ENCODE measurements at regions not wholly inside any gene's neighbourhood (a gene's known extent, or its start where the extent isn't known, plus 50 kb on each side); places are given as distances from the start of the nearest gene placed in this dataset.

DNA sequence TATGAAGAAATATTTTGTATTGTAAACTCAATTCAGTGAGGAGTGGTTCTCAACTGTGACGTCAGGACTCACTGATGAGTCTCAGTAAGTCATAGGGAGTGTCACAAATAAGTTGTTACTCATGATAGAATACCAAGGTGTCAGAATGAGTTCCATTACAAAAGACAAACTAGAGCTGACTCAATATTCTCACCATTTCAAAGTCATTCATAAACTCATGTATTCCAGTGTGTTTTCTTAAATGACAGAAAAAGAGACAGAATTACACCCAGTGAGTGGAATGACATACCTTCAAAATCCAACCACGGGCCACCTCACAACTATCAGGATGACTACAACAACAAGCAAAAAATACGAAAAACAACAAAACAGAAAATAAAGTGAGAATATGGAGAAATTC, 321.5 kb downstream of the ENC1 start:
- Histone ChIP-seq H2AFZ (ENCODE audit: low read length) (no peak overlapping the region), H3K4me1 (ENCODE audit: insufficient read depth, low read length) (peaks cover 26% of the 10 kb centered on the region), H3K79me2 (ENCODE audit: insufficient read depth, low read length) (no peaks in the 10 kb centered on the region), H3K27ac (ENCODE audit: low read depth, low read length) (no peak overlapping the region), H3K27me3 (ENCODE audit: insufficient read depth, low read length) (no peaks in the 10 kb centered on the region), H4K20me1 (ENCODE audit: insufficient read depth, low read length) (no peaks in the 10 kb centered on the region), H3K9me3 (ENCODE audit: low read depth, low read length) (no peaks in the 10 kb centered on the region), H3K36me3 (ENCODE audit: insufficient read depth, low read length) (no peaks in the 10 kb centered on the region), H3K4me3 (ENCODE audit: insufficient read depth, low read length) (no peak overlapping the region), H3K4me2 (ENCODE audit: insufficient read depth, low read length) (no peak overlapping the region)
- TF ChIP-seq, protein P1, sequence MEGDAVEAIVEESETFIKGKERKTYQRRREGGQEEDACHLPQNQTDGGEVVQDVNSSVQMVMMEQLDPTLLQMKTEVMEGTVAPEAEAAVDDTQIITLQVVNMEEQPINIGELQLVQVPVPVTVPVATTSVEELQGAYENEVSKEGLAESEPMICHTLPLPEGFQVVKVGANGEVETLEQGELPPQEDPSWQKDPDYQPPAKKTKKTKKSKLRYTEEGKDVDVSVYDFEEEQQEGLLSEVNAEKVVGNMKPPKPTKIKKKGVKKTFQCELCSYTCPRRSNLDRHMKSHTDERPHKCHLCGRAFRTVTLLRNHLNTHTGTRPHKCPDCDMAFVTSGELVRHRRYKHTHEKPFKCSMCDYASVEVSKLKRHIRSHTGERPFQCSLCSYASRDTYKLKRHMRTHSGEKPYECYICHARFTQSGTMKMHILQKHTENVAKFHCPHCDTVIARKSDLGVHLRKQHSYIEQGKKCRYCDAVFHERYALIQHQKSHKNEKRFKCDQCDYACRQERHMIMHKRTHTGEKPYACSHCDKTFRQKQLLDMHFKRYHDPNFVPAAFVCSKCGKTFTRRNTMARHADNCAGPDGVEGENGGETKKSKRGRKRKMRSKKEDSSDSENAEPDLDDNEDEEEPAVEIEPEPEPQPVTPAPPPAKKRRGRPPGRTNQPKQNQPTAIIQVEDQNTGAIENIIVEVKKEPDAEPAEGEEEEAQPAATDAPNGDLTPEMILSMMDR (IDR thresholded peaks at IDR 0.05; ENCODE audit: extremely low read depth, low read depth, low read length): no peak
- DNase-seq (ENCODE audit: insufficient read length, low spot score, missing footprints): no peak

DNA sequence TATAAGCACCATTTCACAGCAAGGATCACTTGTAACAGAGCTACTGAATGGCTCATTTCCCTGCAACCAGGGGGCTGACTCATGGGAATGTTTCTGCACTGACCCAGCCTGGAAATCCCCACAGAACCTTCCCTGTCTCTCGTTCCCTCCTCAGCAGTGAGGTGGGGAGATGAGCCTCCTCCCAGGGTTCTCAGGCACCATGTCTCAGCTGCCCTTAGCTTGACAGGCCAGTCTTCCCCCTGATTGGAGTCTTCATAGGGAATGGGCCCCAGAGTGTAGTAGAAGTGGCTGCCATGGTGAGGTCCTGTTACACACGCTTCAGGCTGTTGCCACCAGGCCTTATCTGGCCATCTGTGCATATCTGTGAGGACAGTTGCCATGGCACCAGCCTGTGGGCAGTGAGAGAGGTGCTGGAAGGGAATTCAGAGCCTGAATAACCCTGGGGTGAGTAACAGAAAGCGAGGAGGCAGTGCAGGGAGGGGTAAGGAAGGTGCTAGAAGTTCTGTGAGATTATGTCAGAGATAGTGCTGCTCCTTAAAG, 324.4 kb downstream of the ENC1 start:
- Histone ChIP-seq H3K27me3 (ENCODE audit: insufficient read depth, low read length) (no peaks in the 10 kb centered on the region), H3K79me2 (ENCODE audit: insufficient read depth, low read length) (no peaks in the 10 kb centered on the region), H3K27ac (ENCODE audit: low read depth, low read length) (peak overlapping the region; percentile 96), H3K4me1 (ENCODE audit: insufficient read depth, low read length) (peaks cover 40% of the 10 kb centered on the region), H2AFZ (ENCODE audit: low read length) (peak overlapping the region; percentile 77), H3K4me2 (ENCODE audit: insufficient read depth, low read length) (peak overlapping the region; percentile 49), H3K4me3 (ENCODE audit: insufficient read depth, low read length) (peak overlapping the region; percentile 6), H3K9me3 (ENCODE audit: low read depth, low read length) (no peaks in the 10 kb centered on the region), H3K36me3 (ENCODE audit: insufficient read depth, low read length) (no peaks in the 10 kb centered on the region), H4K20me1 (ENCODE audit: insufficient read depth, low read length) (no peaks in the 10 kb centered on the region)
- peak; percentile 88 for DNase-seq (ENCODE audit: insufficient read length, low spot score, missing footprints)
- TF ChIP-seq, protein P1 (IDR thresholded peaks at IDR 0.05; ENCODE audit: extremely low read depth, low read depth, low read length): no peak

DNA sequence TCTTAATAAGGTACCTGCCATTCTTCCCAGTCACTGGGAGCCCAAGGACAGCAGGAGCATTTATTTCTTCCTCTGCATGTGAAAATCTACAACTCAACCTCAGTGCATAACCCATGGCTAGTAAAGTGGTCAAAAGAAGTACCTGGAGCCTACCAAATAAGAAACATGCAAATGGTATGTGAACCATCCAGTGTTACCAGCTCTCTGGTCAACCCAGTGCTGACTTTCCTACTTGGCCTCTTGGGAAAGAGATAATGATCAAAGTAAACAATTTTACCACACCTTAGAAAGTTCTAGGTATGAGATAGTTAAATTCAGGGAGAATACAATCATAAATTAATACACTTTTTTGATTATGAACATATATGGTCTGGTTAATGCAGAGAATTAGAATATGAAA, 325.6 kb downstream of the ENC1 start:
- Histone ChIP-seq H3K4me1 (ENCODE audit: insufficient read depth, low read length) (peaks cover 40% of the 10 kb centered on the region), H3K4me3 (ENCODE audit: insufficient read depth, low read length) (no peak overlapping the region), H3K79me2 (ENCODE audit: insufficient read depth, low read length) (no peaks in the 10 kb centered on the region), H3K9me3 (ENCODE audit: low read depth, low read length) (no peaks in the 10 kb centered on the region), H2AFZ (ENCODE audit: low read length) (no peak overlapping the region), H3K27me3 (ENCODE audit: insufficient read depth, low read length) (no peaks in the 10 kb centered on the region), H4K20me1 (ENCODE audit: insufficient read depth, low read length) (no peaks in the 10 kb centered on the region), H3K36me3 (ENCODE audit: insufficient read depth, low read length) (no peaks in the 10 kb centered on the region), H3K4me2 (ENCODE audit: insufficient read depth, low read length) (no peak overlapping the region), H3K27ac (ENCODE audit: low read depth, low read length) (peak overlapping the region; percentile 96)
- TF ChIP-seq, protein P1 (IDR thresholded peaks at IDR 0.05; ENCODE audit: extremely low read depth, low read depth, low read length): no peak
- no peak for DNase-seq (ENCODE audit: insufficient read length, low spot score, missing footprints)

DNA sequence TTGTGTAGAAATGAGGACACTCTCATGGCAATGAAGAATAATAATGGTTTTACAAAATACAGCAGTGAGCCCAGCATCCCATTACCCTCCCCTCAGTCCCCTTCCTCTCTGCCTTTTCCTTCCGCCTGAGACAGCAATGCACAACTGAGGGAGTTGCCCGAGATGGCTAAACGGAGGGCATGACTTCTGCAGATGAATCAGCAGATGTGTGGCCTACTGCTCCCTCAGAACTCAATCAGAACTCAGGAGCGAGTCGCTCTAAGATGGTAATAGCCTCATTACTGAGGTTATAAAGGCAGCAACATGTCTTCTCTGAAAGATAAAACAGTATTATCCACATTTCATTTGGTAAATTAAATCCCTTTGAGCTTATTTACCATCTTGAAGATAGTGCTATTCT, 326.6 kb downstream of the ENC1 start:
- no peaks in the 10 kb centered on the region for H3K27me3 ChIP-seq (ENCODE audit: insufficient read depth, low read length)
- no peak for DNase-seq (ENCODE audit: insufficient read length, low spot score, missing footprints)
- no peak overlapping the region for H3K4me3 ChIP-seq (ENCODE audit: insufficient read depth, low read length)
- TF ChIP-seq, protein P1 (IDR thresholded peaks at IDR 0.05; ENCODE audit: extremely low read depth, low read depth, low read length): no peak
- peak overlapping the region; percentile 18 for H2AFZ ChIP-seq (ENCODE audit: low read length)
- no peak overlapping the region for H3K27ac ChIP-seq (ENCODE audit: low read depth, low read length)
- no peaks in the 10 kb centered on the region for H4K20me1 ChIP-seq (ENCODE audit: insufficient read depth, low read length)
- H3K4me1 ChIP-seq (ENCODE audit: insufficient read depth, low read length): peaks cover 40% of the 10 kb centered on the region
- H3K9me3 ChIP-seq (ENCODE audit: low read depth, low read length): no peaks in the 10 kb centered on the region
- H3K36me3 ChIP-seq (ENCODE audit: insufficient read depth, low read length): no peaks in the 10 kb centered on the region
- no peak overlapping the region for H3K4me2 ChIP-seq (ENCODE audit: insufficient read depth, low read length)
- no peaks in the 10 kb centered on the region for H3K79me2 ChIP-seq (ENCODE audit: insufficient read depth, low read length)
